ENCODE measurements at regions not wholly inside any gene's neighbourhood (a gene's known extent, or its start where the extent isn't known, plus 50 kb on each side); places are given as distances from the start of the nearest gene placed in this dataset.
"Not testable (repeated sequence)": the region's sequence is repeated elsewhere in the genome, so short reads cannot be mapped to it uniquely, and the experiment has no call there.

- in situ Hi-C loops (cut with HindIII; ENCODE audit: low pct_unique_long_range_greater_than_20kb, low sequenced_read_pairs) = no loop called here
Measured at GRCh38 chr2:235201756-235202155, 249.9 kb downstream of the SH3BP4 start.

GRCh38 chr2:235204948-235205347 is 253.1 kb downstream of the SH3BP4 start:
- in situ Hi-C loops (cut with HindIII; ENCODE audit: low pct_unique_long_range_greater_than_20kb, low sequenced_read_pairs) = no loop called here
- no peak for DNase-seq (ENCODE audit: low read depth)

More at GRCh38 chr2:235201756-235202155, 249.9 kb downstream of the SH3BP4 start:
- DNase-seq (ENCODE audit: low read depth) = no peak

DNA sequence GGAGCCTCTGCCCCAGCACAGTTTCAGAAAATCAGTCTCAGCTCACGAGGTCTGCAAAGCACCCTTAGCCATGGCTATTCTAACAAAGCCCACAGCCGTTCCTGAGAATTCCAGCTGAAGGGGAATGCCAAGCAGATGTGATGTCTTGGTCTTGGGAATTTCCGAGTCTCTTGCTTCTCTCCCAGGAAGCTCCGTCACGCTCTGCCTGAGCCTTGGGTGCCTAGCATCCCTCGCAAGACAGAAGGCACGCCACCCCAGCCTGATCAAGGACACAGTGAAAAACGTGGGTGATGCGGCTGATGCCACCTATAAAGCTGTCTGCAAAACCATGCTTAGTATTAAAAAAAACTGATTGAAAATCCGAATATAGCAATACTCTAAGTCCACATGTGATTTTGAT is 254.6 kb downstream of the SH3BP4 start:
- DNase-seq (ENCODE audit: low read depth) = no peak
- in situ Hi-C loops (cut with HindIII; ENCODE audit: low pct_unique_long_range_greater_than_20kb, low sequenced_read_pairs) = no loop called here

GRCh38 chr2:235206980-235207579 is 255.3 kb downstream of the SH3BP4 start:
- DNase-seq (ENCODE audit: low read depth) = no peak
- in situ Hi-C loops (cut with HindIII; ENCODE audit: low pct_unique_long_range_greater_than_20kb, low sequenced_read_pairs) = no loop called here

- in situ Hi-C loops (cut with HindIII; ENCODE audit: low pct_unique_long_range_greater_than_20kb, low sequenced_read_pairs) = no loop called here
- DNase-seq (ENCODE audit: low read depth) = no peak
Measured at GRCh38 chr2:235211056-235211455, 259.2 kb downstream of the SH3BP4 start.

- DNase-seq (ENCODE audit: low read depth) = no peak
- in situ Hi-C loops (cut with HindIII; ENCODE audit: low pct_unique_long_range_greater_than_20kb, low sequenced_read_pairs) = no loop called here
Measured at GRCh38 chr2:235212501-235213158, 260.8 kb downstream of the SH3BP4 start.

DNA sequence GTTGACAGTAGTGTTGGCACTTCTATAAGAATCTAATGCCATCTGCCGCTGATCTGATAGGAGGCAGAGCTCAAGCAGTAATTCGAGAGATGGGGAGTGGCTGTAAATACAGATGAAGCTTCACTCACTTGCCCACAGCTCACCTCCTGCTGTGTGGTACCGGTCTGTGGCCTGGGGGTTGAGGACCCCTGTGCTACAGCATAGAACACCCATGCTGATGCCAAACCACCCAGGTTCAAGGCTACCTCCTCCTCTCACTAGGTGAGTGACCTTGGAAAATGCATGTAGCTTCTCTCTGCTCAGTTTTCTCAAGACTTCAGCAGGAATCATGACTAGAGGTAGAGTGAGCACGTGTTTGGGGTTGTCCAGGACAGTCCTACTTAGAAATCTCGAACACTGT is 263.4 kb downstream of the SH3BP4 start:
- DNase-seq (ENCODE audit: low read depth) = no peak
- in situ Hi-C loops (cut with HindIII; ENCODE audit: low pct_unique_long_range_greater_than_20kb, low sequenced_read_pairs) = no loop called here

- in situ Hi-C loops (cut with HindIII; ENCODE audit: low pct_unique_long_range_greater_than_20kb, low sequenced_read_pairs) = no loop called here
- no peak for DNase-seq (ENCODE audit: low read depth)
Measured at GRCh38 chr2:235216901-235217300, 265.1 kb downstream of the SH3BP4 start.

DNA sequence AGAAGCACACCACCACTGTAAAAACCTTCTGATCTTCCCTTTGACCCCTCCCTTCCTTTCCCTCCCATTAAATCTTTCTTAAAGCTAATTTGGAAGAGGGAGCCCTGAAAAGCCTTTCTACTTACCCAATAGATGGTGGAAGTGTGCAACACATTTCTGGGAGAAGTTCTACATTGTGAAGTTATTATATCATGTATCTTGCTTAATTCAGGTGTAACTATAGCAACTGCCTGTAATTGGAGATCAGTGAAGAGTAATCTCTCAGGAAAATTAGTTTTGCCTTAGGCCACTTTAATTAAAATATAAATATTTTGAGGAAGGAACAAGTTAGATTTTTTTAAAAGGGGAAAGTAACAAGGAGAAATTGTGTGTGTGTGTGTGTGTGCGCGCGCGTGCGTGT is 266.0 kb downstream of the SH3BP4 start:
- in situ Hi-C loops (cut with HindIII; ENCODE audit: low pct_unique_long_range_greater_than_20kb, low sequenced_read_pairs) = no loop called here
- DNase-seq (ENCODE audit: low read depth) = no peak

- no peak for DNase-seq (ENCODE audit: low read depth)
- in situ Hi-C loops (cut with HindIII; ENCODE audit: low pct_unique_long_range_greater_than_20kb, low sequenced_read_pairs) = no loop called here
Measured at GRCh38 chr2:235218486-235218907, 266.7 kb downstream of the SH3BP4 start.

- in situ Hi-C loops (cut with HindIII; ENCODE audit: low pct_unique_long_range_greater_than_20kb, low sequenced_read_pairs) = no loop called here
- DNase-seq (ENCODE audit: low read depth) = no peak
Measured at GRCh38 chr2:235219048-235219447, 267.2 kb downstream of the SH3BP4 start.

DNA sequence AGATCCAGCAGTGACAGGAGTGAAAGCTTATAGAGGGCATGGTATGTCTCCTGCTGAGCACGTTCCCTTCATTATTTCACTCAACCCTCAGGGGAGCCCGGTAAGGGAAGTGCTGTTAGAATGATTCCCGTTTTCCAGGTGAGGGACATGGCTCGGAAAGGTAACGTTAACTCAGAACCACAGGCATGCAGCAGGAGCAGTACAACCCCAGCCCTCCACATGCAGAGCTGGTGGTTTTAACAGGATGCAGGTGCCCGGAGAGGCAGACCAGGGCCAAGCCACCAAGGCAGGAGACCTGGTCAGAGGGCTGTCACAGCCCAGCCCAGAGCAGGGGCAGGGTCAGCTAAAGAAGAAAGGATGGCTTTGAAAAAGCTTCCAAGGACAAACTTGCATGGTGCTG is 268.5 kb downstream of the SH3BP4 start:
- in situ Hi-C loops (cut with HindIII; ENCODE audit: low pct_unique_long_range_greater_than_20kb, low sequenced_read_pairs) = no loop called here
- no peak for DNase-seq (ENCODE audit: low read depth)

DNA sequence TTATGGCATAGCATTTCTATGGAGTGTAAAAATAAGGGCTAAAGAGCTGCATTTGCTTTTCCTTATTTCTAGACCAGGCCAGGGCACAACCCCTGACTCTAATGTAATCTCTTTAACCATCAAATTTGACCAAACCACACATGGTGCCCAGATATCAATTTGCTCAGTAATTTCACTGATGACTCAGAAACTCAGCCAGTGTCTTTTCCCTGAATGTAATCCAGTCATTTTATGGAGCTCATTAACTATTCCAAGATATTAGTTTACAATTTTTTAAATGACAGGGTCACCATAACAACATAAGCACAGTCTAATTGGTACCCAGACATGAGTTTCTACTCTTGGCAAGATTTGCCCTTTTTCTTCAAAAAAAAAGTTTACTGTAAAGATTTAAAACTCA is 270.8 kb upstream of the AGAP1 start:
- in situ Hi-C loops (cut with HindIII; ENCODE audit: low pct_unique_long_range_greater_than_20kb, low sequenced_read_pairs) = no loop called here

DNA sequence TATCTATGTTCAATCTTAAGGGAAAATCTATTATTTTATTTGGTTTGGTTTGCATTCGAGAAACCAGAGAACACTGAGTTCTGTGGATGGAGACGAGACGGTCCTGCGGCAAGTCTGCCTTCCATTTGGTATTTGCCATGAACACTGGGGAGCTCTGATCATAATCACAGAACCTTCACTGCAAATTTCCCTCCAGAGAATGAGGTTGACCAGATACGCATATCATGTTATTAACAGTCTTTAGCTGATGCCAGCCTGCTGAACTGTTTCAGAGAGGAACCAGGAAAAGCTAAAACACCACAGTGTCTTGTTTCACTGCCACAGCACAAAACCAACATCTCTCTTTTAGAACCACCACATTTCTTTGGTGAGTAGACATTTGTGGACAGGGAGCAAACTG is 269.4 kb upstream of the AGAP1 start:
- in situ Hi-C loops (cut with HindIII; ENCODE audit: low pct_unique_long_range_greater_than_20kb, low sequenced_read_pairs) = no loop called here
- DNase-seq (ENCODE audit: low read depth) = no peak

More for the DNA sequence above, 270.8 kb upstream of the AGAP1 start:
- DNase-seq (ENCODE audit: low read depth) = no peak

DNA sequence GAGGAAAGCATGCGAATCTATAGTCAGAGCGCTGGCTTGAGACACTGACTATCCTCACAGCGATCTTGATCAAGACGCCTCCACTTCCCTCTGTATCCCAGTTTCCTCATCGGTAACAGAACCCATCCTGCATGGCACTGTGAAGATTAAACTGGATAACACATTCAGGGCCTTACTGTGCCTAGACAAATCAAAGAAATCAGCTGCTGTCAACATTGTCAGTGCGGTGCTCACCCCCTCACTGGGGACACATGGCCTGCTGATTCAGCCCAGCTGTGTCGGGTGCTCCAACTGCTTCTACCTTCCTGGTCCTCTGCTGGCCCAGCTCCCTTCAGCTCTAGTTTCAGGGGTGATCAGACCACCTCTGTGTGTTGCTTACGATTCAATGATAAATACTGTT is 268.6 kb upstream of the AGAP1 start:
- no peak for DNase-seq (ENCODE audit: low read depth)
- in situ Hi-C loops (cut with HindIII; ENCODE audit: low pct_unique_long_range_greater_than_20kb, low sequenced_read_pairs) = no loop called here

DNA sequence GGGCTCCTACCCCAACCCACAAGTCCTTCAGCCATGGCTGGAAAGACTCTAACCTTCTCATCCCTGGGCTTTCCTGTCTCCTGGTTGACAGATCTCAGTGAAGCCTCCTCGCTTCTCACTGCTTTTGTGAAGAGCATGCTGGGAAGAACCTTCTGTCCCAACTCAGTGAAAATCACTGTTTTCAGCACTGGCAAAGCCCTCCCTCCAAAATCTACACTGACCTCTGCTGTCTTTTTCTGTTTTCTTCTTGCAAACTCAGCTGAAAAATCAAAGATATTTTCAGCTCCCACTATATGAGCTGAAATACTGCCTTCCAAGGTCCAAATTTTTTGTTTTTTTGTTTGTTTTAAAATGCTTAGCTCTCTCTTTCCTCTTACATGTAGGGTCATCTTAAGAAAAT is 266.3 kb upstream of the AGAP1 start:
- DNase-seq (ENCODE audit: low read depth) = no peak
- in situ Hi-C loops (cut with HindIII; ENCODE audit: low pct_unique_long_range_greater_than_20kb, low sequenced_read_pairs) = no loop called here

DNA sequence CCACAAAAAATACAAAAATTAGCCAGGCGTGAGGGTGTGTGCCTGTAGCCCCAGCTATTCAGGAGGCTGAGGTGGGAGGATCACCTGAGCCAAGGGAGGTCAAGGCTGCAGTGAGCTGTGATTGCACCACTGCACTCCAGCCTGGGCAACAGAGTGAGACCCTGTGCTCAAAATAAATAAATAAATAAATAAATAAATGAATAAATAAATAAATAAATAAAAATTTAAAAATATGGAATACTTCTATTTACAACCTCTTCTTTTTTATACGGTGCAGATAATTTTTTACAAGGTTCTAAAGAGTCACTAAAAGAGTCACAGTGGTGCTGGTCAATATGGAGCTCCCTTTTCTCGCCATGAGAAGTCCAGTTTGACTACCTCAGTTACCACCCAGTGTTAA is 265.4 kb upstream of the AGAP1 start:
- DNase-seq (ENCODE audit: low read depth); in situ Hi-C loops (cut with HindIII; ENCODE audit: low pct_unique_long_range_greater_than_20kb, low sequenced_read_pairs): not testable (repeated sequence)

GRCh38 chr2:235229236-235229635 is 264.6 kb upstream of the AGAP1 start:
- in situ Hi-C loops (cut with HindIII; ENCODE audit: low pct_unique_long_range_greater_than_20kb, low sequenced_read_pairs) = no loop called here

GRCh38 chr2:235230821-235231601 is 262.8 kb upstream of the AGAP1 start:
- in situ Hi-C loops (cut with HindIII; ENCODE audit: low pct_unique_long_range_greater_than_20kb, low sequenced_read_pairs) = no loop called here
- DNase-seq (ENCODE audit: low read depth) = no peak

More at GRCh38 chr2:235229236-235229635, 264.6 kb upstream of the AGAP1 start:
- no peak for DNase-seq (ENCODE audit: low read depth)

Data from Caki2 (cell line).